Sigmoid colon (tissue), 6 donors: ENCODE measurements at regions not wholly inside any gene's neighbourhood (a gene's known extent, or its start where the extent isn't known, plus 50 kb on each side); places are given as distances from the start of the nearest gene placed in this dataset.

Experiments
- DNase-seq: peaks from one replicate; pipeline ENCODE4 v3.0.0-alpha.2; 2019
- H3K27ac ChIP-seq, 4 donors: fragments of 200-600 bp; sonication (generic); one replicate each; pipeline ENCODE4 v1.5.1; 2016 to 2019; ENCODE audit warnings: mild to moderate bottlenecking in 1 of 4
- H3K27me3 ChIP-seq, 3 donors: fragments of 200-600 bp; sonication (generic); one replicate each; pipeline ENCODE4 v1.5.1; 2019; ENCODE audit warnings: mild to moderate bottlenecking in 1 of 3
- H3K36me3 ChIP-seq, 4 donors: fragments of 200-600 bp; sonication (generic); one replicate each; pipeline ENCODE4 v1.5.1; 2016 to 2019
- H3K4me1 ChIP-seq, 4 donors: fragments of 200-600 bp; sonication (generic); one replicate each; pipeline ENCODE4 v1.5.1; 2017 to 2019
- H3K4me3 ChIP-seq, 4 donors: fragments of 200-600 bp; sonication (generic); one replicate each; pipeline ENCODE4 v1.5.1; 2017 to 2019; ENCODE audit warnings: mild to moderate bottlenecking in 2 of 4, moderate library complexity in 1 of 4
- H3K9me3 ChIP-seq, 4 donors: fragments of 200-600 bp in 3 of 4; sonication (generic) in 3 of 4; one replicate each; pipeline versions ENCODE4 v1.5.1 to v1.6.1; 2013 to 2019
- CTCF ChIP-seq, 4 experiments: fragments of 450-650 bp in 3 of 4; fragments of 200-600 bp in 1 of 4; IDR thresholded peaks; one replicate each; pipeline ENCODE4 v1.5.1; 2016 to 2019; ENCODE audit warnings: antibody characterized with exemption in 4 of 4, mild to moderate bottlenecking in 3 of 4, moderate library complexity in 2 of 4
- EP300 ChIP-seq, 4 donors: sonication (generic); formaldehyde crosslinking; IDR thresholded peaks; one replicate each; pipeline ENCODE4 v1.6.1; 2017; ENCODE audit warnings: antibody characterized with exemption in 4 of 4
- POLR2A ChIP-seq, 2 donors: fragments of 450-650 bp; IDR thresholded peaks; one replicate each; pipeline ENCODE4 v1.6.1; 2016; ENCODE audit warnings: antibody characterized with exemption in 2 of 2, mild to moderate bottlenecking in 2 of 2, moderate library complexity in 2 of 2
- POLR2AphosphoS5 ChIP-seq, 4 donors: sonication (generic); formaldehyde crosslinking; IDR thresholded peaks; one replicate each; pipeline ENCODE4 v1.6.1; 2017; ENCODE audit warnings: antibody characterized with exemption in 4 of 4
- WGBS, 2 donors: extraction: QIAGEN DNeasy Blood & Tissue Kit; methylation state at CpG; one replicate each; pipeline ENCODE4 v1.1.7; 2013; 5-methylcytosine and 5-hydroxymethylcytosine counted together
- intact Hi-C: fragments of 100-400 bp; cut with DNase I; formaldehyde crosslinking; loops from one replicate; pipeline ENCODE4 v1.15.1; 2023
- donor health status: healthy with polysubstance abuse.
- donor health status: healthy.

DNA sequence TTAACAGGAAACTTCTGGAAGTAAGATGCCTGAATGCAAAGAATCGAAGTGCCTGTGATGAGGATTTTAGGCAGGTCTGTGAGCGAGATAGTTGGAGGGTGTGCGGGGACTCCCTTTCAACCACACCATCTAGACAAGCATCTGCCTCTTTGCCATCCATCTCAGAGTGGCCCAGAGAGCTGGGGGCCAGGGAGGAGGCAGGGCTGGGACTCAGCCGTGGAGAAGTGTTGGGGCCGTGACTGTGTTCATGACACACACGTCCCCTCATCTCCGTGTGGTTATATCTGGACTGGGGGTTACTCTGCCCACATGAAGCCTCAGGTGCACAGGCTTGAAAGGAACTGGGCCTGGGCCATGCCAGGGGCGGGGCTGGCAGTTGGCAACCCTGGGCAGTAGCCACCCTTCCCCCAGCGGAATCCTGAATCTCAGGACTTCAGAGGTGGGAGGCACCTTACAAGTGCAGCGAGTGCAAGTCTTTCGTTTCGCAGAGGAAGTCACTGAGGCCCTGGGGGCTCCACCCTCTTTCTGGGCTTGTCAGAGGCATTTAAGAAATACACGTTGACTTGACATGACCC is 112.5 kb downstream of the SLC4A3 start:
- 89 to 91% methylated on average over 13 of the region's 13 CpGs for WGBS, 2 donors
- no peak overlapping the region for H3K4me3 ChIP-seq
- DNase-seq = no peak
- no peaks in the 10 kb centered on the region for H3K36me3 ChIP-seq
- H3K4me1 ChIP-seq = no peaks in the 10 kb centered on the region
- intact Hi-C loops = loop anchor here (5.0 kb wide), 1 partner anchor 1652 kb away; no protein-coding TSS in a partner anchor
- no peak overlapping the region for H3K27ac ChIP-seq
- no peaks in the 10 kb centered on the region for H3K27me3 ChIP-seq
- TF ChIP-seq CTCF (IDR thresholded peaks at IDR 0.05) = no peak
- TF ChIP-seq EP300 (IDR thresholded peaks at IDR 0.05) = no peak
- TF ChIP-seq POLR2A (IDR thresholded peaks at IDR 0.05) = no peak
- no peak for TF ChIP-seq POLR2AphosphoS5 (IDR thresholded peaks at IDR 0.05)
- no peaks in the 10 kb centered on the region for H3K9me3 ChIP-seq

DNA sequence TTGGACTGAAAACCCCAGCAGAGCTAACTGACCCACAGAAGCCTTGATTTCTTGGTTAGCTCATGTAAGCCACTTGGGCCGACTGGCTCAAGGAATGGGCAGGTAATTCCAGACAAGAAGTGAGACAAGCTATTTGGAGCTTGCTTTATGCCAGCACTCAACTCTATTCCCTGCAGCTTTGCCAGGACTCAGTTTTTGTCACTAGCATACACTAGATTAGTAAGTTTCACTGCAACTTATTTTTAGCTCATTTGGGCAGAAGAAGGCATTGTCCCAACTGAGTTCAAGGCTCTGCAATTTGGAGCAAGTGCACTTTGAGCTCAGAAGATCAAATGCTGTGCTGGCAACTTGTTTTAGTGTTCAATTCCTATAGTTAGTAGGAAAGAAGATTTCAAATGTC is 116.1 kb downstream of the SLC4A3 start:
- TF ChIP-seq POLR2AphosphoS5 (IDR thresholded peaks at IDR 0.05) (no peak), POLR2A (IDR thresholded peaks at IDR 0.05) (no peak), CTCF (IDR thresholded peaks at IDR 0.05) (no peak), EP300 (IDR thresholded peaks at IDR 0.05) (no peak)
- Histone ChIP-seq H3K27ac (no peak overlapping the region), H3K9me3 (no peaks in the 10 kb centered on the region), H3K27me3 (no peaks in the 10 kb centered on the region), H3K4me1 (no peaks in the 10 kb centered on the region), H3K36me3 (no peaks in the 10 kb centered on the region), H3K4me3 (no peak overlapping the region)
- no peak for DNase-seq
- intact Hi-C loops = no loop called here
- 78 to 92% methylated on average over 1 of the region's 1 CpG for WGBS, 2 donors

- H3K4me1 ChIP-seq = no peaks in the 10 kb centered on the region
- H3K27me3 ChIP-seq = no peaks in the 10 kb centered on the region
- 54 to 77% methylated on average over 2 of the region's 2 CpGs for WGBS, 2 donors
- DNase-seq = no peak
- intact Hi-C loops = no loop called here
- no peak overlapping the region for H3K4me3 ChIP-seq
- no peaks in the 10 kb centered on the region for H3K9me3 ChIP-seq
- H3K27ac ChIP-seq = no peak overlapping the region
- no peaks in the 10 kb centered on the region for H3K36me3 ChIP-seq
- TF ChIP-seq EP300 (IDR thresholded peaks at IDR 0.05) (no peak), POLR2AphosphoS5 (IDR thresholded peaks at IDR 0.05) (no peak), CTCF (IDR thresholded peaks at IDR 0.05) (no peak), POLR2A (IDR thresholded peaks at IDR 0.05) (no peak)
These were observed 116.6 kb downstream of the SLC4A3 start for GRCh38 chr2:219744066-219744465.

- Histone ChIP-seq H3K27me3 (no peaks in the 10 kb centered on the region), H3K36me3 (no peaks in the 10 kb centered on the region), H3K4me1 (no peaks in the 10 kb centered on the region), H3K27ac (no peak overlapping the region), H3K9me3 (no peaks in the 10 kb centered on the region), H3K4me3 (no peak overlapping the region)
- no peak for DNase-seq
- WGBS, 2 donors = 73 to 75% methylated on average over 4 of the region's 4 CpGs
- intact Hi-C loops = no loop called here
- TF ChIP-seq POLR2AphosphoS5 (IDR thresholded peaks at IDR 0.05) (peak in 1 of 4 donors; percentile 39), CTCF (IDR thresholded peaks at IDR 0.05) (no peak), EP300 (IDR thresholded peaks at IDR 0.05) (no peak), POLR2A (IDR thresholded peaks at IDR 0.05) (no peak)
These were observed 117.2 kb downstream of the SLC4A3 start for GRCh38 chr2:219744600-219744999.

DNA sequence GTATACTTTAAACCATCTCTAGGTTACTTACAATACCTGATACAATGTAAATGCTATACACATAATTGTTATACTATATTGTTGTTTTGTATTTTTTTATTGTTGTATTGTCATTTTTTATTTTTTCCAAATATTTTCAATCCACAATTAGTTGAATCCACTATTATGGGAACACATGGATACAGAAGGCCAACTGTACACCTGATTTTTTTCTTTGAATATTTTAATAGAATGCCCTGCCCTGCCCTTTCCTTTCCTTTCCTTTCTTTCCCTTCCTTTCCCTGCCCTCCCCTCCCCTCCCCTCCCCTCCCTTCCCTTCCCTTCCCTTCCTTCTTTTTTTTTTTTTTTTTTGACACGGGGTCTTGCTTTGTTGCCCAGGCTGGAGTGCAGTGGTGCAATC is 120.2 kb downstream of the SLC4A3 start:
- TF ChIP-seq EP300 (IDR thresholded peaks at IDR 0.05) (no peak), POLR2A (IDR thresholded peaks at IDR 0.05) (no peak)
- no peak overlapping the region for H3K27ac ChIP-seq
- DNase-seq = no peak
- no peaks in the 10 kb centered on the region for H3K4me1 ChIP-seq
- H3K9me3 ChIP-seq = no peaks in the 10 kb centered on the region
- no peaks in the 10 kb centered on the region for H3K36me3 ChIP-seq
- no peak overlapping the region for H3K4me3 ChIP-seq
- no peaks in the 10 kb centered on the region for H3K27me3 ChIP-seq
- intact Hi-C loops = no loop called here
- WGBS, 2 donors = 75 to 76% methylated on average over 1 of the region's 1 CpG
